Skeletal muscle satellite cell (primary cell): ENCODE measurements at regions not wholly inside any gene's neighbourhood (a gene's known extent, or its start where the extent isn't known, plus 50 kb on each side); places are given as distances from the start of the nearest gene placed in this dataset.
"Not testable (repeated sequence)": the region's sequence is repeated elsewhere in the genome, so short reads cannot be mapped to it uniquely, and the experiment has no call there.

Experiments
- H3K27me3 ChIP-seq: 2 replicates; pipeline ENCODE4 v1.7.0; 2013; ENCODE audit warnings: low read length; ENCODE audit not compliant: control insufficient read depth, insufficient read depth
- H3K36me3 ChIP-seq: 2 replicates; pipeline ENCODE4 v1.7.0; 2013; ENCODE audit warnings: mild to moderate bottlenecking, control low read depth, low read length; ENCODE audit not compliant: insufficient read depth
- H3K4me1 ChIP-seq: 2 replicates; pipeline ENCODE4 v1.7.0; 2013; ENCODE audit warnings: low read length; ENCODE audit not compliant: control insufficient read depth, insufficient read depth
- H3K4me2 ChIP-seq: 2 replicates; pipeline ENCODE4 v1.7.0; 2013; ENCODE audit warnings: mild to moderate bottlenecking, low read length
- H3K4me3 ChIP-seq: 2 replicates; pipeline ENCODE4 v1.7.0; 2013; ENCODE audit warnings: low read length
- H3K9ac ChIP-seq: 2 replicates; pipeline ENCODE4 v1.7.0; 2013; ENCODE audit warnings: mild to moderate bottlenecking, low read depth, low read length, moderate library complexity
- H3K9me3 ChIP-seq: replicated peaks from 2 replicates; pipeline ENCODE4 v1.7.0; 2013; ENCODE audit warnings: mild to moderate bottlenecking, control low read depth, low read length

- no peaks in the 10 kb centered on the region for H3K36me3 ChIP-seq
- no peaks in the 10 kb centered on the region for H3K9me3 ChIP-seq
- H3K9ac ChIP-seq, result no peak overlapping the region
- H3K27me3 ChIP-seq, result no peaks in the 10 kb centered on the region
- H3K4me2 ChIP-seq, result no peak overlapping the region
- no peak overlapping the region for H3K4me3 ChIP-seq
- no peaks in the 10 kb centered on the region for H3K4me1 ChIP-seq
These were observed 823.9 kb upstream of the SLITRK1 start for GRCh38 chr13:84705982-84706710.

- Histone ChIP-seq H3K9ac (no peak overlapping the region), H3K4me1 (no peaks in the 10 kb centered on the region), H3K4me3 (no peak overlapping the region), H3K36me3 (no peaks in the 10 kb centered on the region), H3K4me2 (no peak overlapping the region), H3K27me3 (no peaks in the 10 kb centered on the region), H3K9me3 (no peaks in the 10 kb centered on the region)
These were observed 819.9 kb upstream of the SLITRK1 start for GRCh38 chr13:84702174-84702573.

- H3K9me3 ChIP-seq, H3K27me3 ChIP-seq, H3K4me1 ChIP-seq, H3K36me3 ChIP-seq, H3K4me2 ChIP-seq, H3K4me3 ChIP-seq, H3K9ac ChIP-seq: not testable (repeated sequence)
These were observed 815.3 kb upstream of the SLITRK1 start for GRCh38 chr13:84697591-84697990.

GRCh38 chr13:84686973-84687372, 804.7 kb upstream of the SLITRK1 start:
- H3K4me1 ChIP-seq, result no peaks in the 10 kb centered on the region
- no peaks in the 10 kb centered on the region for H3K36me3 ChIP-seq
- no peak overlapping the region for H3K9ac ChIP-seq
- no peaks in the 10 kb centered on the region for H3K9me3 ChIP-seq
- no peaks in the 10 kb centered on the region for H3K27me3 ChIP-seq
- H3K4me2 ChIP-seq, result no peak overlapping the region
- no peak overlapping the region for H3K4me3 ChIP-seq

- Histone ChIP-seq H3K9me3 (no peaks in the 10 kb centered on the region), H3K4me1 (no peaks in the 10 kb centered on the region), H3K9ac (no peak overlapping the region), H3K36me3 (no peaks in the 10 kb centered on the region), H3K4me3 (no peak overlapping the region), H3K27me3 (no peaks in the 10 kb centered on the region), H3K4me2 (no peak overlapping the region)
These were observed 804.2 kb upstream of the SLITRK1 start for GRCh38 chr13:84686458-84686857.

GRCh38 chr13:84684804-84685203, 802.5 kb upstream of the SLITRK1 start:
- H3K9ac ChIP-seq, result no peak overlapping the region
- H3K4me2 ChIP-seq, result no peak overlapping the region
- no peaks in the 10 kb centered on the region for H3K9me3 ChIP-seq
- H3K4me3 ChIP-seq, result no peak overlapping the region
- no peaks in the 10 kb centered on the region for H3K4me1 ChIP-seq
- H3K27me3 ChIP-seq, result no peaks in the 10 kb centered on the region
- H3K36me3 ChIP-seq, result no peaks in the 10 kb centered on the region

- Histone ChIP-seq H3K36me3 (no peaks in the 10 kb centered on the region), H3K4me3 (no peak overlapping the region), H3K4me2 (no peak overlapping the region), H3K4me1 (no peaks in the 10 kb centered on the region), H3K9me3 (no peaks in the 10 kb centered on the region), H3K9ac (no peak overlapping the region), H3K27me3 (no peaks in the 10 kb centered on the region)
These were observed 801.9 kb upstream of the SLITRK1 start for GRCh38 chr13:84684048-84684662.

- Histone ChIP-seq H3K9me3 (no peaks in the 10 kb centered on the region), H3K4me2 (no peak overlapping the region), H3K4me1 (no peaks in the 10 kb centered on the region), H3K36me3 (no peaks in the 10 kb centered on the region), H3K4me3 (no peak overlapping the region), H3K27me3 (no peaks in the 10 kb centered on the region), H3K9ac (no peak overlapping the region)
These were observed 801.2 kb upstream of the SLITRK1 start for GRCh38 chr13:84683448-84683847.

- no peak overlapping the region for H3K4me2 ChIP-seq
- no peak overlapping the region for H3K9ac ChIP-seq
- no peaks in the 10 kb centered on the region for H3K9me3 ChIP-seq
- no peak overlapping the region for H3K4me3 ChIP-seq
- no peaks in the 10 kb centered on the region for H3K4me1 ChIP-seq
- no peaks in the 10 kb centered on the region for H3K36me3 ChIP-seq
- H3K27me3 ChIP-seq, result no peaks in the 10 kb centered on the region
These were observed 795.6 kb upstream of the SLITRK1 start for GRCh38 chr13:84677836-84678235.

- H3K27me3 ChIP-seq, result no peaks in the 10 kb centered on the region
- no peak overlapping the region for H3K4me2 ChIP-seq
- H3K4me3 ChIP-seq, result no peak overlapping the region
- no peaks in the 10 kb centered on the region for H3K36me3 ChIP-seq
- H3K9me3 ChIP-seq, result no peaks in the 10 kb centered on the region
- H3K4me1 ChIP-seq, result no peaks in the 10 kb centered on the region
- H3K9ac ChIP-seq, result no peak overlapping the region
These were observed 790.3 kb upstream of the SLITRK1 start for GRCh38 chr13:84672616-84673015.

- H3K4me1 ChIP-seq, result no peaks in the 10 kb centered on the region
- H3K9me3 ChIP-seq, result no peaks in the 10 kb centered on the region
- no peak overlapping the region for H3K4me2 ChIP-seq
- H3K27me3 ChIP-seq, result no peaks in the 10 kb centered on the region
- H3K4me3 ChIP-seq, result no peak overlapping the region
- no peaks in the 10 kb centered on the region for H3K36me3 ChIP-seq
- no peak overlapping the region for H3K9ac ChIP-seq
These were observed 788.0 kb upstream of the SLITRK1 start for GRCh38 chr13:84670245-84670644.

- Histone ChIP-seq H3K4me2 (no peak overlapping the region), H3K4me3 (no peak overlapping the region), H3K9me3 (no peaks in the 10 kb centered on the region), H3K36me3 (no peaks in the 10 kb centered on the region), H3K27me3 (no peaks in the 10 kb centered on the region), H3K9ac (no peak overlapping the region), H3K4me1 (no peaks in the 10 kb centered on the region)
These were observed 786.4 kb upstream of the SLITRK1 start for GRCh38 chr13:84668637-84669036.
